Osteoblast (primary cell): ENCODE measurements at regions not wholly inside any gene's neighbourhood (a gene's known extent, or its start where the extent isn't known, plus 50 kb on each side); places are given as distances from the start of the nearest gene placed in this dataset.

ENCODE experiments used
- DNase-seq: peaks from one replicate; pipeline ENCODE4 v3.0.0; 2011; ENCODE audit warnings: low spot score, mixed read lengths; ENCODE audit not compliant: insufficient read length; ENCODE audit errors: missing footprints
- H2AFZ ChIP-seq: 2 replicates; pipeline ENCODE4 v1.6.0; 2011; ENCODE audit warnings: mild to moderate bottlenecking, low read length
- H3K27ac ChIP-seq: 2 replicates; pipeline ENCODE4 v1.5.1; 2011; ENCODE audit warnings: mild to moderate bottlenecking, low read depth, low read length, moderate library complexity
- H3K27me3 ChIP-seq: 2 replicates; pipeline ENCODE4 v1.6.0; 2012; ENCODE audit warnings: mild to moderate bottlenecking, control low read depth, inconsistent platforms, low read length, moderate library complexity; ENCODE audit not compliant: insufficient read depth
- H3K36me3 ChIP-seq: 2 replicates; pipeline ENCODE4 v1.5.1; 2011; ENCODE audit warnings: mild to moderate bottlenecking, low read length, control low read depth, moderate library complexity; ENCODE audit not compliant: insufficient read depth
- H3K4me1 ChIP-seq: 2 replicates; pipeline ENCODE4 v1.5.1; 2011; ENCODE audit warnings: mild to moderate bottlenecking, low read length, control low read depth, moderate library complexity; ENCODE audit not compliant: insufficient read depth
- H3K4me2 ChIP-seq: 2 replicates; pipeline ENCODE4 v1.6.0; 2011; ENCODE audit warnings: mild to moderate bottlenecking, low read length; ENCODE audit not compliant: insufficient read depth
- H3K4me3 ChIP-seq: fragments of 200-600 bp; sonication (generic); 3 replicates; pipeline ENCODE4 v1.5.1; 2012; ENCODE audit warnings: mild to moderate bottlenecking, low read length, inconsistent platforms; ENCODE audit not compliant: insufficient read depth
- H3K79me2 ChIP-seq: 2 replicates; pipeline ENCODE4 v1.6.0; 2012; ENCODE audit warnings: mild to moderate bottlenecking, low read length, control low read depth, inconsistent platforms; ENCODE audit not compliant: insufficient read depth
- H3K9me3 ChIP-seq: 2 replicates; pipeline ENCODE4 v1.5.1; 2011; ENCODE audit warnings: low read depth, low read length, control low read depth
- H4K20me1 ChIP-seq: 2 replicates; pipeline ENCODE4 v1.6.0; 2012; ENCODE audit warnings: mild to moderate bottlenecking, low read length, control low read depth; ENCODE audit not compliant: insufficient read depth
- CTCF ChIP-seq: IDR thresholded peaks from 2 replicates; pipeline ENCODE4 v1.5.1; 2011; ENCODE audit warnings: mild to moderate bottlenecking, low read depth, low read length, moderate library complexity; ENCODE audit errors: extremely low read depth

GRCh38 chrX:101736651-101737050 is 77.0 kb upstream of the ARMCX2 start:
- Histone ChIP-seq H3K4me1 (no peaks in the 10 kb centered on the region), H3K79me2 (no peaks in the 10 kb centered on the region), H4K20me1 (no peaks in the 10 kb centered on the region), H3K4me3 (no peak overlapping the region), H3K4me2 (no peak overlapping the region), H2AFZ (no peak overlapping the region), H3K27me3 (peaks cover 12% of the 10 kb centered on the region), H3K36me3 (no peaks in the 10 kb centered on the region), H3K27ac (no peak overlapping the region), H3K9me3 (no peaks in the 10 kb centered on the region)
- no peak for TF ChIP-seq CTCF
- no peak for DNase-seq

- H3K36me3 ChIP-seq, result no peaks in the 10 kb centered on the region
- no peak overlapping the region for H3K27ac ChIP-seq
- no peak overlapping the region for H3K4me2 ChIP-seq
- no peaks in the 10 kb centered on the region for H4K20me1 ChIP-seq
- peaks cover 4% of the 10 kb centered on the region for H3K27me3 ChIP-seq
- H2AFZ ChIP-seq, result no peak overlapping the region
- no peak for TF ChIP-seq CTCF
- no peak for DNase-seq
- H3K4me3 ChIP-seq, result no peak overlapping the region
- H3K9me3 ChIP-seq, result no peaks in the 10 kb centered on the region
- no peaks in the 10 kb centered on the region for H3K79me2 ChIP-seq
- H3K4me1 ChIP-seq, result no peaks in the 10 kb centered on the region
Measured at GRCh38 chrX:101732870-101733269, 73.2 kb upstream of the ARMCX2 start.

GRCh38 chrX:101729986-101730385 is 70.3 kb upstream of the ARMCX2 start:
- H2AFZ ChIP-seq, result no peak overlapping the region
- no peak for DNase-seq
- H3K27ac ChIP-seq, result no peak overlapping the region
- no peaks in the 10 kb centered on the region for H3K9me3 ChIP-seq
- H3K4me1 ChIP-seq, result no peaks in the 10 kb centered on the region
- H3K4me2 ChIP-seq, result no peak overlapping the region
- peaks cover 1% of the 10 kb centered on the region for H3K27me3 ChIP-seq
- H3K4me3 ChIP-seq, result no peak overlapping the region
- H3K36me3 ChIP-seq, result no peaks in the 10 kb centered on the region
- no peak for TF ChIP-seq CTCF
- no peaks in the 10 kb centered on the region for H4K20me1 ChIP-seq
- H3K79me2 ChIP-seq, result no peaks in the 10 kb centered on the region
